GM19468 (cell line): ENCODE measurements at regions not wholly inside any gene's neighbourhood (a gene's known extent, or its start where the extent isn't known, plus 50 kb on each side); places are given as distances from the start of the nearest gene placed in this dataset.

Experiments used
- ATAC-seq: cut with Tn5 transposase; IDR thresholded peaks from one replicate; pipeline ENCODE4 v1.9.1; 2021; ENCODE audit warnings: mild to moderate bottlenecking, moderate library complexity, moderate number of reproducible peaks; ENCODE audit not compliant: unreplicated experiment; ENCODE audit errors: extremely low read depth

GRCh38 chr3:56851966-56852884 lies 50.5 kb upstream of the ARHGEF3 start:
- no peak for ATAC-seq
